HG02970 (cell line): ENCODE measurements at regions not wholly inside any gene's neighbourhood (a gene's known extent, or its start where the extent isn't known, plus 50 kb on each side); places are given as distances from the start of the nearest gene placed in this dataset.

ENCODE experiments used
- ATAC-seq: cut with Tn5 transposase; IDR thresholded peaks from one replicate; pipeline ENCODE4 v1.9.1; 2021; ENCODE audit warnings: mild to moderate bottlenecking, moderate library complexity, moderate number of reproducible peaks; ENCODE audit not compliant: unreplicated experiment, low FRiP score

- no peak for ATAC-seq
Observed at GRCh38 chr7:38069052-38069451, 109.0 kb upstream of the STARD3NL start.

DNA sequence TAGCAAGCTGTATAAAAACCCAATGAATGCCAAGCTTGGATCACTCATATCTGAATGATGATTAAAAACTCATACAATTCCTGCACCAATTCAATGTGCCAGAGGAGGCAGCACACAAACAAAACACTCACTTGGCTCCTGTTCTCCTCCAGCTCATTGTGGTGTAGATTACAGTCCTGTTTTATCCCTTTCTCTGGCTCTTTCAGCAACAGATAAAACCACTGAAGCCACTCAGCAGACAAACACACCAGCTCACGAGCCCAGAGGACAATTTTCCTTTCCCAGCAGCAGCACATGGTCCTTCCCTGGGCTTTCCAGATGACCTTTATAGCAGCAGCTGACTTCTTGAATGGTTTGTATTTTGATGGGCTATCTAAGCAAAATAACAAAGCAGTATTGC is 107.3 kb upstream of the STARD3NL start:
- ATAC-seq, result no peak

DNA sequence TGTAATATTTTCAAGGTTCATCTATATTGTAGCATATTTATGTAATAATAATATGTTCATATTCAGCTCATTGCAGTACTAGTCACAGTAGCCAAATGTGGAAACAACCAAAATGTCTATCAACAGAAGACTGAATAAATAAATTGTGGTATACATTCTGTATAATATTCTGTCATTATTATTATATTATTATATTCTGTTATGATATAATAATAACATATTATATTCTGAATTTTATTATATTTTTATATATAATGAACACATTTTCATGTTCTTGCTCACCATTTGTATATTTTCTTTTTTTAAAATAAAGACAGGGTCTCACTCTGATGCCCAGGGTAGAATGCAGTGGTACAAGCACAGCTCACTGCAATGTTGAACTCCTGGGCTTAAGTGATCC is 91.2 kb upstream of the STARD3NL start:
- ATAC-seq, result no peak

GRCh38 chr7:38102507-38102906 is 75.5 kb upstream of the STARD3NL start:
- ATAC-seq, result no peak

- ATAC-seq, result peak; percentile 56
Observed at GRCh38 chr7:38105874-38106483, 72.1 kb upstream of the STARD3NL start.

DNA sequence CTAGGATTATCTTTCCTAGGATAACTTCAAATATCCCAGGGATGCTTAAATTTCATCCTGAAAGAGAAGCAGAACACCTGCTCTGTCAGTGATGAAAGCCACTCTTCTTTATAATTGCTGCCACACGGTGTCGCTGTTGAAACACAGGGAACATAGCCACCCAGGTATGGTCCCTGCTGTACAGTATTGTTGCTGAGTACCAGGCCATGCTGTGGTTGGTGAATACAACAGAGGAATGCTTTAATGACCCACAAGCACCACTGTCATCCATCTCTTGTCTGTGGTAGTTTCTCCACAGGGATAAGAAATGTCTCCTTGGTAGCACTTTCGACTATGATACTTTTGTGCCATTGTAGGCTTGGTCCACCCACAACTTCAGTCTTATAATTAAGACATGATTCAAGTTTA is 70.6 kb upstream of the STARD3NL start:
- ATAC-seq, result no peak

DNA sequence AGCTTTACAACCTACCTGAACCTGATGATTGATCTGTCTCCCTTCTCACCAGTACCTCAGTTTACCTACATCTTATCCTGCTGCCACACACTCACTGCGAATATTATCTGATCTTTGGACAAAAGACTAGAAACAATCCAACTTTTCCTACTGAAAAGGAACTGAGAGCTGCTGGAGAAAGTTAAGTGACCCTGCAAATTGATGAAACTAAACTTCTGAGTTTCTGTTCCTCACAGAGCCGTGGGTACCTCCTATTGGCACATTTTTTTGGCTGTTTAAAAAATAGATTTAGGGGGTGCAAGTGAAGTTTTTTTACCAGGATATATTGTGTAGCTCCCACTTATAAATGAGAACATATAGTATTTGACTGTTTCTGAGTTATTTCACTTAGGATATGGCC is 66.0 kb upstream of the STARD3NL start:
- no peak for ATAC-seq

GRCh38 chr7:38120076-38120475 is 58.0 kb upstream of the STARD3NL start:
- ATAC-seq, result no peak

DNA sequence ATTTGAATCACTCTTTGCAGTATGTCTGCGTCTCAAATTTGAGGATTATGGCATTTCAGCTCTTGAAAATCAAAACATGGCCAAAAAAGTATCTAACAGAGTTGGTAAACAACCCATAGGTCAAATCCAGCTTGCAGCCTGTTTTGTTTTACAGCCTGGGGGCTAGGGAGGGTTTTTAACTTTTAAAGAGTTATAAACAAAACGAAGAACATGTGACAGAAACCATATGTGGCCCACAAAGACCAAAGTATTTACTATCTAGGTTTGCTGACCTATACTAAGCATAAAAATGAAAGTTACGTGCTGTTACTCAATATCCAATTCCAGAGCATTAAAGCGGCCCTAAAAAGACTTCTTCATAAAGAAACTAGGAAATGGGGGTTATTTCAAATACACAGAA is 55.5 kb upstream of the STARD3NL start:
- no peak for ATAC-seq

GRCh38 chr7:38123494-38123893 is 54.6 kb upstream of the STARD3NL start:
- no peak for ATAC-seq

- ATAC-seq, result no peak
Observed at GRCh38 chr7:38127216-38128207, 50.5 kb upstream of the STARD3NL start.
